ENCODE measurements at regions not wholly inside any gene's neighbourhood (a gene's known extent, or its start where the extent isn't known, plus 50 kb on each side); places are given as distances from the start of the nearest gene placed in this dataset.
A peak's percentile ranks its signal among the peaks of the same experiment; 100 is the strongest.

- H2AK9ac ChIP-seq (replicated peaks; ENCODE audit: low read depth, low read length, poor library complexity) = no peak overlapping the region
- H3K4me1 ChIP-seq (ENCODE audit: control insufficient read depth, insufficient read depth, low read length) = peaks cover 5% of the 10 kb centered on the region
- DNase-seq = no peak
- H3K14ac ChIP-seq (replicated peaks; ENCODE audit: low read depth, low read length) = 0 out of 2 replicates have a peak overlapping the region, but pooled peaks have one; percentile 1
- no peaks in the 10 kb centered on the region for H3K27me3 ChIP-seq (ENCODE audit: control insufficient read depth, insufficient read depth, low read length)
- no peak overlapping the region for H3K23ac ChIP-seq (ENCODE audit: low read depth, low read length)
- no peak for ATAC-seq (ENCODE audit: low read depth)
- in situ Hi-C loops (cut with MboI; ENCODE audit: low sequenced_read_pairs) (no loop called here), intact Hi-C loops (cut with micrococcal nuclease) (no loop called here), dilution Hi-C loops (cut with HindIII; ENCODE audit: low sequenced_read_pairs, unreplicated experiment) (no loop called here)
- ChIA-PET POLR2A (ENCODE audit: unreplicated experiment) (no interaction called here), CTCF (no interaction called here)
- H4K5ac ChIP-seq (ENCODE audit: low read depth, low read length) = peak overlapping the region; percentile 2; the same call in 1 of the 2 replicates
- no peak for TF ChIP-seq RCOR1 (IDR thresholded peaks at IDR 0.05; ENCODE audit: insufficient replicate concordance, low read length)
- TF ChIP-seq USF2 (IDR thresholded peaks at IDR 0.05; ENCODE audit: low read depth, low read length) = no peak
- TF ChIP-seq BHLHE40 (IDR thresholded peaks at IDR 0.05; ENCODE audit: low read depth, low read length) = no peak
- TF ChIP-seq CHD1 (IDR thresholded peaks at IDR 0.05; ENCODE audit: low read depth, low read length) = no peak
- TF ChIP-seq NFE2L2 (IDR thresholded peaks at IDR 0.05; ENCODE audit: low read depth, low read length) = no peak
- no peak for TF ChIP-seq ELK1 (IDR thresholded peaks at IDR 0.05; ENCODE audit: borderline replicate concordance, low read depth, low read length)
- no peak for TF ChIP-seq RFX5 (IDR thresholded peaks at IDR 0.05; ENCODE audit: low read depth, low read length)
- TF ChIP-seq CEBPB (IDR thresholded peaks at IDR 0.05; ENCODE audit: low read depth, low read length) = no peak
- no peak for TF ChIP-seq MAFK (IDR thresholded peaks at IDR 0.05; ENCODE audit: low read depth, low read length)
- TF ChIP-seq CTCF (conservative IDR thresholded peaks at IDR 0.05; ENCODE audit: low read depth, low read length) = no peak
- no peak for TF ChIP-seq SMC3 (IDR thresholded peaks at IDR 0.05; ENCODE audit: low read depth, low read length)
- TF ChIP-seq RAD21 (IDR thresholded peaks at IDR 0.05; ENCODE audit: low read length) = no peak
- WGBS, 2 experiments (ENCODE audit: extremely low coverage in 2 of 2, insufficient read length in 1 of 2) = no CpG with 5 or more reads among the region's 2 CpGs
- peak overlapping the region; percentile 55; the same call in 1 of the 2 replicates for H2BK20ac ChIP-seq (ENCODE audit: low read depth, low read length)
- peak overlapping the region; percentile 53; the same call in 1 of the 3 replicates for H2BK15ac ChIP-seq (ENCODE audit: low read depth, low read length)
- no TSS peak for BruUV-seq (replicated peaks)
- no peak overlapping the region for H3K27ac ChIP-seq (ENCODE audit: insufficient read depth, low read length)
- H3K4me2 ChIP-seq (ENCODE audit: low read depth, low read length) = no peak overlapping the region
- H2AK5ac ChIP-seq (ENCODE audit: low read depth, low read length) = no peak overlapping the region
- no peaks in the 10 kb centered on the region for H4K20me1 ChIP-seq (ENCODE audit: insufficient read depth, low read length)
- no peak overlapping the region for H4K8ac ChIP-seq (ENCODE audit: low read depth in 2 of 2, low read length in 2 of 2)
- no peak overlapping the region for H3K4me3 ChIP-seq (ENCODE audit: insufficient read depth, low read depth, low read length)
- H3K9ac ChIP-seq (ENCODE audit: low read depth, low read length) = no peak overlapping the region
- H2BK120ac ChIP-seq (ENCODE audit: low read depth, low read length) = peak overlapping the region; percentile 26; the same call in 1 of the 2 replicates
- H3K36me3 ChIP-seq (ENCODE audit: control insufficient read depth, insufficient read depth, low read length) = no peaks in the 10 kb centered on the region
- peak overlapping the region; percentile 65; the same call in 1 of the 2 replicates for H3K18ac ChIP-seq (ENCODE audit: low read depth, low read length)
- no peak overlapping the region for H2BK5ac ChIP-seq (ENCODE audit: low read depth, low read length, poor library complexity, severe bottlenecking)
- no peak overlapping the region for H2AFZ ChIP-seq (replicated peaks; ENCODE audit: low read length, poor library complexity)
- H3K79me1 ChIP-seq (ENCODE audit: low read depth in 1 of 2, low read length in 2 of 2) = no peaks in the 10 kb centered on the region
- H3K56ac ChIP-seq (ENCODE audit: extremely low read depth, insufficient read depth, low read length) = no peak overlapping the region
- no peak overlapping the region for H4K91ac ChIP-seq (ENCODE audit: insufficient read depth, low read depth, low read length)
- H3K9me1 ChIP-seq (ENCODE audit: insufficient read depth, low read length) = peaks cover 2% of the 10 kb centered on the region
- no peaks in the 10 kb centered on the region for H3K9me3 ChIP-seq (ENCODE audit: control insufficient read depth, insufficient read depth, low read length)
- H3K4ac ChIP-seq (ENCODE audit: low read depth, low read length) = no peak overlapping the region
Observed at GRCh38 chr18:56128153-56128791, 510.1 kb downstream of the TXNL1 start.

All from IMR-90 (cell line).